GM18511 (cell line): ENCODE measurements at regions not wholly inside any gene's neighbourhood (a gene's known extent, or its start where the extent isn't known, plus 50 kb on each side); places are given as distances from the start of the nearest gene placed in this dataset.

Source experiments
- ATAC-seq: cut with Tn5 transposase; IDR thresholded peaks from one replicate; pipeline ENCODE4 v1.9.1; 2021; ENCODE audit warnings: mild to moderate bottlenecking, moderate library complexity; ENCODE audit not compliant: unreplicated experiment

- no peak for ATAC-seq
Observed at GRCh38 chr17:79212149-79213087, 137.8 kb downstream of the ENGASE start.

- no peak for ATAC-seq
Observed at GRCh38 chr17:79211061-79211770, 136.6 kb downstream of the ENGASE start.

DNA sequence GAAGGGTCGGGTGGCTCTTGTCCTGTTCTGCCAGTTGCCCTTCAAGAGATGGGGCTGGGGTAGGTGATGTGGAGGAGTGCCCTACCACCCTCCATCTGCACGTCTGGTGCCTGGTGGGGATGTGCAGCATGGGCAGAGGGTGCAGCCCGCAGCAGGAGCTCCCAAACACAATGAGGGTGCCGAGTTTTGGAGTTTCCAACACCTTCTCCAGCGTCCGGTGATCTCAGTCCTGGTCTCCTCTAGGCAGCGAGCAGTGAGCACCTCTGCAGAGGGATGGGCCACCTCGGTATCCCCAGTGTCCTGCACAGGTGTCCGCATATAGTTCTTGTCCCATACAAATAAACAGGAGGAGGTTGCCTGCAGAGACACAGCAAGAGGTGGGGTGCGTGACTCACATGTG is 136.0 kb downstream of the ENGASE start:
- ATAC-seq, result no peak

GRCh38 chr17:79207960-79208359 is 133.3 kb downstream of the ENGASE start:
- ATAC-seq, result no peak

- ATAC-seq, result no peak
Observed at GRCh38 chr17:79205688-79206205, 131.1 kb downstream of the ENGASE start.

DNA sequence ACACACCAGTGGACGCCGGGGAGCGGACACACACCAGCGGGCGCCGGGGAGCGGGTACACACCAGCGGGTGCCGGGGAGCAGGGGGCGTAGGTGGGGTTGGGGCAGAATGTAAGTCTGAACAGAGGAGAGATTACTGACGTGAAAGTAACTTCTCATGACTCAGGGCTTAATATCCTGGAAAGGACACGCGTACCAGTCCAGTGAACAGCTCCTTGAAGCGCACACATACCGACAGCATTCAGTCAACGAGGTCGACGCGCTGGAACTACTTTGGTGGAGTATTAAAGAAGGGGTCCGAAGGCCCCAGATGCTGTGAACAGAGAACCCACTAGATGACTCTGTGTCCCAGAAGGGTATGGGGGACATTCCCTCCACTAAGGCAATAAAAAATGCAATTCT is 129.6 kb downstream of the ENGASE start:
- ATAC-seq, result no peak

GRCh38 chr17:79203657-79204056 is 129.0 kb downstream of the ENGASE start:
- ATAC-seq, result no peak

GRCh38 chr17:79203016-79203415 is 128.4 kb downstream of the ENGASE start:
- no peak for ATAC-seq

GRCh38 chr17:79202480-79202879 is 127.9 kb downstream of the ENGASE start:
- ATAC-seq, result no peak

- ATAC-seq, result no peak
Observed at GRCh38 chr17:79201536-79202227, 127.1 kb downstream of the ENGASE start.

DNA sequence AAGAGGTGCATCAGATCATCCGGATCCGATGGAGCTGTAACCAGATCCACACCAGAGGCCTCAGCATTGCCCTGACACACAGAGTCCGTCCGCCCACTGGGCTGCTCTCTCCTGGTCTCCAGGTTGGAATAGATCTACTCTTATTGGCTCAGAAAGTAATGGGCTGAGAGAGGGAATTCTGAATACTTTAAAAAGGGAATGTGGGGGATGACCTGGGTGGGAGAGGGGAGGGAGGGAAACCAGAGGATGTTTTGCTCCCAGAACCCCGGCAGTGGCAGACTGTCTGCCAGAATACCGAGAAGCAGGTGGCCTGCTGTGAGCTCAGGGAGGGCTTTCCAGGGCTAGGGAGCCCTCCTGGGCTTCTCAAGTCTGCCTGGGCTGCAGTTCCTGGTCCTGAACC is 126.5 kb downstream of the ENGASE start:
- ATAC-seq, result no peak

DNA sequence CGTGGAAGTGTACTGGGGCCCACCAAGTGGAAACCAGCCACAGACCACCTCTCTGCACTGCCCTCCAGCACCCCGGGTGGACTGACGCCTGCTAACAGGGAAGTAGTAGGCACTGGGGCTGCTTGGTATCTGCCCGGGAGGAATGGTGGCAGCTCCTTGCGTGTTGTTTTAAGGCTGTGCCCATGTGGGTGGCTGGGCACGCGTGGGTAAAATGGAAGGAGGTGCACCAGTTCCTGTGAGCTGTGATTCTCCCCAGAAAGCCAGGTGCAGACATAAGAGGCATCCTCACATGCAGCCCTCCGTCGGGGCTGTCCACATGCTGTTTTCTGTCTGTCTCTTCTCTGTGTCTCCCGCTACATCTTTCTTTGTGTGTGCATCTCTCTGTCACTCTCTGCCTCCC is 122.3 kb downstream of the ENGASE start:
- no peak for ATAC-seq

- ATAC-seq, result no peak
Observed at GRCh38 chr17:79192503-79193351, 118.1 kb downstream of the ENGASE start.

DNA sequence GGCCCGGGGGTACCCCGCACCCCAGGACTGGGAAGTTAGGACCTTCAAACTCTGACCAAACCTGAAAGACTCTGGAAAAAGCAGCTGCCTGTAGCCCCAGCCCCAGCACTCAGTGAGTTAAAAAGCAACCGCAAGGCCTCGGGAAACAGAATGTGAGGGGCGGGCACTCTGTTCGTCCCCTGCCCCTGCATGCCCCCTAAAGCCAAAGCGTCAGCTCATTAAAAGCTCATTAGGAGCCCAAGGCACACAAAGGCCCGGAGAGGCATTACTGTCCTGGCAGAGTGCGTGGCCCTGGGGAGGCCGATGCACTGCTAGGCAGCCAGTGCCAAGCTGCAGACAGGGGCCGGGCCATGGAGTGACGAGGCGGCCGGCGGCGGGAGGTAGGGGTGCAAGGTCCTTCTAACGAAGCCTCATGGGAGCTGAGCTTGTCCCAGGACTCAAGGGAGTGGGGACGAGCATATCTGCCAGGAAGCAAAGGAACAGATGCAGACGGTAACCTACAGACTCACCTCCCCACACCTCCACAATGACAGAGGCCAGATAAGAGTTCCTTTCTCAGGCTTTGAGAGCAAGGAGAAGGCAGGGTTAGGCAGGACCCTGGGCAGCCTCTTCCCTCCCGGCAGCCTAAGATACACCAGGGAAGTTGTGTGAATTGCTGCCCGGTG is 116.8 kb downstream of the ENGASE start:
- ATAC-seq, result no peak

GRCh38 chr17:79189305-79189704 is 114.7 kb downstream of the ENGASE start:
- ATAC-seq, result no peak

GRCh38 chr17:79188685-79189084 is 114.1 kb downstream of the ENGASE start:
- no peak for ATAC-seq

DNA sequence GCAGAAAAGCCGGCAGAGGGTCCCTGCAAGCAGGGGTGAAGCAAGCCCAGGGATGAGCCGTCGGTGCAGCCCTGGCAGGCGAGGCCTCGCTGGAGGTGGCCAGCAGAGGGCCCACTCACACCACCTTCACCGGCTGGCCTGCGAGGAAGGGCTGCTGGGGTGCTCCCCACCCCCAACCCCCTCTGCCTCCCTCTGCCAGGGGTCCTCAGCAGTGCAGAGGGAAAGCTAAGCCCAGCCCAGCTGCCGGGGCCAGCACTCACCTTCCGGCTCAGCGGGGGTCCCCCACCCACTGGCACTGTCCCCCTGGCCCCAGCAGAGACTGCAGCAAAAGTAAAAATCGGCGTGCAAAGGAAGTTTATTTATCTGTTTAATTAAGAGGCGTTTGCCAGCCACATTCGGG is 113.4 kb downstream of the ENGASE start:
- no peak for ATAC-seq

- ATAC-seq, result no peak
Observed at GRCh38 chr17:79187186-79187585, 112.6 kb downstream of the ENGASE start.

DNA sequence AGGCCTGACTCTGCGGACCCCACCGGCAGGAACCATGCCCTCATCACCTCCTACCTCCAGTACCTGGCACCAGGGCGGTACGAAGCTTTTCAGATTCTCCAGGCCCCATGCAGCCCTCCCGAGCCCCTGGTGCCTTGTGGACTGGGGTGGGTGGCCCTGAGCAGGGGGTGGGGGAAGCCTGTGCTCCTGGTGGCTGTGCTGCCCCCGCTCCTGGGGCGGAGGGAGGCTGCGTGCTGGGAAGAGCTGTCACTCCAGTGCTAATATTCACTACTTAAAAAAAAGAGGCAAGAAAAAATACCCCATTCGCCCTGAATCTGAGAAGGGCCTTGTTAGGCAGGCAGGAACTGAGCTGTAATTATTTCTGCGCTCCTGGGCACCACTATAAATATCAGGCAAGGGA is 111.8 kb downstream of the ENGASE start:
- ATAC-seq, result no peak

DNA sequence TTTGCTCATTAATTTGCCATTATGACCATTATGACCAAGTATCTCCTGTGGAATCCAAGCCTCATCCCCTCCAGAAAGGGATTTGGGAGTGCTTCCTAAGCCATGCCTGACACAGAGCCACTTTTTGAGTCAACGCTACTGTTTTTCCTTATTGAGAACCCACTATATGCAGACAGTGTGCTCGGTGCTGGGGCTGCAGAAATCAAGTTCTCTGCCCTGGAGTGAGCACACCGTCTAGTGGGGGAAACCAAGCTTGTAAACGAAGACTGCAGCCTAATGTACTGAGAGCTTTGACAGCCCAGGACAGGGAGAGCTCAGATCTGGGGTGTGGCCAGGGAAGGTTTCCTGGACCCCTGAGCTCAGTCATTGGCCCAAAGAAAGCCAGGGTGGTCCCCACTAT is 111.0 kb downstream of the ENGASE start:
- no peak for ATAC-seq
